Upper lobe of left lung (tissue), 6 donors: ENCODE measurements at regions not wholly inside any gene's neighbourhood (a gene's known extent, or its start where the extent isn't known, plus 50 kb on each side); places are given as distances from the start of the nearest gene placed in this dataset.

Experiments
- ATAC-seq, 2 donors: fragments of 200-7000 bp; cut with Tn5 transposase; one replicate each; pipeline ENCODE4 v1.9.1; 2022; ENCODE audit warnings: mild to moderate bottlenecking in 2 of 2, moderate library complexity in 2 of 2; ENCODE audit not compliant: low FRiP score in 2 of 2
- DNase-seq, 2 donors: peaks; one replicate each; pipeline ENCODE4 v3.0.0-alpha.2; 2019 to 2020
- H3K27ac ChIP-seq, 4 donors: fragments of 200-600 bp; sonication (generic); one replicate each; pipeline ENCODE4 v1.5.1; 2016 to 2019
- H3K27me3 ChIP-seq, 4 donors: fragments of 200-600 bp; sonication (generic); one replicate each; pipeline ENCODE4 v1.5.1; 2017 to 2019
- H3K36me3 ChIP-seq, 4 donors: fragments of 200-600 bp; sonication (generic); one replicate each; pipeline ENCODE4 v1.5.1; 2016 to 2019
- H3K4me1 ChIP-seq, 4 donors: fragments of 200-600 bp; sonication (generic); one replicate each; pipeline ENCODE4 v1.5.1; 2018 to 2019
- H3K4me3 ChIP-seq, 4 donors: fragments of 200-600 bp; sonication (generic); one replicate each; pipeline ENCODE4 v1.5.1; 2017 to 2019; ENCODE audit warnings: mild to moderate bottlenecking in 2 of 4, moderate library complexity in 1 of 4
- H3K9me3 ChIP-seq, 4 donors: fragments of 200-600 bp; sonication (generic); one replicate each; pipeline ENCODE4 v1.5.1; 2018 to 2019
- EP300 ChIP-seq, 4 donors: sonication (generic); formaldehyde crosslinking; IDR thresholded peaks; one replicate each; pipeline ENCODE4 v1.5.1; 2017; ENCODE audit warnings: antibody characterized with exemption in 4 of 4, control low read depth in 2 of 4
- POLR2A ChIP-seq, 4 donors: fragments of 450-650 bp; IDR thresholded peaks; one replicate each; pipeline ENCODE4 v1.5.1; 2016 to 2017; ENCODE audit warnings: antibody characterized with exemption in 4 of 4, mild to moderate bottlenecking in 2 of 4
- POLR2AphosphoS5 ChIP-seq, 2 donors: sonication (generic); formaldehyde crosslinking; IDR thresholded peaks; one replicate each; pipeline ENCODE4 v1.5.1; 2017; ENCODE audit warnings: antibody characterized with exemption in 2 of 2
- WGBS, 2 donors: methylation state at CpG; one replicate each; pipeline ENCODE4 v1.1.5; 2017 to 2018; 5-methylcytosine and 5-hydroxymethylcytosine counted together
- TF ChIP-seq, protein P1 (sequence below), 6 experiments: fragments of 450-650 bp in 4 of 6; fragments of 200-600 bp in 2 of 6; sonication (generic) in 2 of 6; IDR thresholded peaks; one replicate each; pipeline ENCODE4 v1.5.1; 2016 to 2019; ENCODE audit warnings: antibody characterized with exemption in 6 of 6
- donor health status: DM: no; HTN: no; CAD: no; lungs with moderate emphysema.
- donor health status: DM: no; HTN: yes; CAD: no; lungs with severe emphysema.

DNA sequence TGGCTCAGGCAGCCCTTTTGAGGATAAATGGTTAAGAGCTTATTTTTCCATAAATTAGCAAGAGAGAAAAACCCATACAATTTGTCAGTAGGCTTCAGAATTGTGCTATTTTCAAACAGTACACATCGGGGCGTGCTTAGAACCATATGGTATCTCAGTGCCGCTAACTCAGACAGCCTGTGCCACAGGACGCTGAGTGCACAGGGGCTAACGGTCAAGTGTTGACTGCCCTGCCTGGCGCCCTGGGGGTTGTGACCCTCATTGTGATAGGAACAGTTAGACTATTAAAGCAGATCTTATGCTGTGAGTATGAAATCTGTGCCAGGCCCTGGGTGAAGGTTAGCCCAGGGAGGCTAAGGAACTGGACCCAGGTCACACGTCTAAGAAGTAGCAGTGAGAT is 1519.7 kb downstream of the BRD1 start:
- no peaks in the 10 kb centered on the region for H3K4me1 ChIP-seq
- no peak overlapping the region for H3K4me3 ChIP-seq
- no peak for TF ChIP-seq POLR2A (IDR thresholded peaks at IDR 0.05)
- TF ChIP-seq POLR2AphosphoS5 (IDR thresholded peaks at IDR 0.05) = no peak
- TF ChIP-seq, protein P1, sequence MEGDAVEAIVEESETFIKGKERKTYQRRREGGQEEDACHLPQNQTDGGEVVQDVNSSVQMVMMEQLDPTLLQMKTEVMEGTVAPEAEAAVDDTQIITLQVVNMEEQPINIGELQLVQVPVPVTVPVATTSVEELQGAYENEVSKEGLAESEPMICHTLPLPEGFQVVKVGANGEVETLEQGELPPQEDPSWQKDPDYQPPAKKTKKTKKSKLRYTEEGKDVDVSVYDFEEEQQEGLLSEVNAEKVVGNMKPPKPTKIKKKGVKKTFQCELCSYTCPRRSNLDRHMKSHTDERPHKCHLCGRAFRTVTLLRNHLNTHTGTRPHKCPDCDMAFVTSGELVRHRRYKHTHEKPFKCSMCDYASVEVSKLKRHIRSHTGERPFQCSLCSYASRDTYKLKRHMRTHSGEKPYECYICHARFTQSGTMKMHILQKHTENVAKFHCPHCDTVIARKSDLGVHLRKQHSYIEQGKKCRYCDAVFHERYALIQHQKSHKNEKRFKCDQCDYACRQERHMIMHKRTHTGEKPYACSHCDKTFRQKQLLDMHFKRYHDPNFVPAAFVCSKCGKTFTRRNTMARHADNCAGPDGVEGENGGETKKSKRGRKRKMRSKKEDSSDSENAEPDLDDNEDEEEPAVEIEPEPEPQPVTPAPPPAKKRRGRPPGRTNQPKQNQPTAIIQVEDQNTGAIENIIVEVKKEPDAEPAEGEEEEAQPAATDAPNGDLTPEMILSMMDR (IDR thresholded peaks at IDR 0.05) = no peak
- H3K27ac ChIP-seq = no peak overlapping the region
- 88 to 93% methylated on average over 6 to 7 of the region's 7 CpGs for WGBS, 2 donors
- ATAC-seq = no peak
- H3K9me3 ChIP-seq = peaks cover 0 to 13% (median 1%) of the 10 kb centered on the region in 4 donors
- DNase-seq = no peak
- H3K36me3 ChIP-seq = no peaks in the 10 kb centered on the region
- no peaks in the 10 kb centered on the region for H3K27me3 ChIP-seq

DNA sequence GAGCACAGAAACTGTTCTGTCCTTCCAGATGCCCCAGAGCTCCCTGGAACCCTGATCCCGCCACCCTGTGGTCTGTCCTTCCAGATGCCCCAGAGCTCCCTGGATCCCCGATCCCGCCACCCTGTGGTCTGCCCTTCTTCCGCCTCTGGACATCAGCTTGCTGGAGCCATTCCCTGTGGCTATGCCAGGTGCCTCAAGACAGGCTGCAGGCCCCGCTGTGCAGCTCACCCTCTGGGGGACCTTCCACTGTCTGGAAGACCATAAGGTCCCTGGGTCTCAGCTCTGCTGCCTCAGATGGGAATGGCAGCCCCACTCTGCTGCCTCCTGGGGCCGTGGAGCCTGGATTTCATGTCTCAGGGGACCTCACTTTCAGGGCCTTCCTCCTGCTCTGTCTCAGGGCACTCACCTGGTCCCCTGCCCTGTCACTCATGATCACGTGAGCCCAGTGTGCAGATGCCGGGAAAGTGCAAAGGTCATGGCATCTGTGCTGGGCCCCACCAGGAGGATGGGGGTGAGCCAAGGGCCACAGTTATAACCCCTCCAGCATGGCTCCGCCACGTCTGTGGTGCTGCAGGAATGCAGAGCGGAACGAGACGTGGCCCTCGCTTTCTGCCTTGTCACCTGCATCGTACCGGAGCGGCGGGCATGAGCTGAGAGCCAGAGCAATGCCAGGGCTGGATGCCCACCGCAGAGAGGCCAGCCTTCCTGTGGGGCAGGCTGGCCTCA is 1520.7 kb downstream of the BRD1 start:
- DNase-seq (no peak), ATAC-seq (no peak)

DNA sequence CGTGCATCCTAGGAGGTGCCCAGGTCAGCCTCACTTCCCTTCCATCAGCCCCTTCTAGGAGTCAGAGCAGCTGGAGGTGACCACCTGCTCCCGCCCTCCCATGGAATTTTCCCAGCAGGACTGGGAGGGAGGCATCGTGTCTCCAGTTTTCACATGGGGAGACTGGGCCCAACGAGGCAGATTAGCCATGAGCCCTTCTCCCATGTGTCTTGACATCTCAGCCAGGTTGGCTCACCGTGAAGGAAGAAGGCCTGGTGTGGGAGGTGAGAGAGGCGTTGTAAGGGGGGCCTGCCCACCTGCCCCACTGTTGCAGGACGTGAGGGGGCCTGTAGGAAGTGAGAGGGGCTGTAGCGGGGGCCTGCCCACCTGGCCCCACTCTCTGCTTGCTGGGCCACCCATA is 1521.4 kb downstream of the BRD1 start:
- 88% methylated on average over 8 of the region's 8 CpGs for WGBS, 2 donors
- no peak for DNase-seq
- ATAC-seq = no peak
- Histone ChIP-seq H3K27me3 (no peaks in the 10 kb centered on the region), H3K27ac (no peak overlapping the region), H3K4me1 (peaks cover 0 to 10% (median 5%) of the 10 kb centered on the region in 4 donors), H3K4me3 (no peak overlapping the region), H3K9me3 (no peaks in the 10 kb centered on the region), H3K36me3 (no peaks in the 10 kb centered on the region)
- no peak for TF ChIP-seq POLR2AphosphoS5 (IDR thresholded peaks at IDR 0.05)
- TF ChIP-seq, protein P1 (IDR thresholded peaks at IDR 0.05) = no peak
- TF ChIP-seq EP300 (IDR thresholded peaks at IDR 0.05) = no peak
- no peak for TF ChIP-seq POLR2A (IDR thresholded peaks at IDR 0.05)

More for the DNA sequence above, 1520.7 kb downstream of the BRD1 start:
- Histone ChIP-seq H3K27ac (no peak overlapping the region), H3K27me3 (no peaks in the 10 kb centered on the region), H3K9me3 (peaks cover 0 to 3% (median 1%) of the 10 kb centered on the region in 4 donors), H3K4me3 (no peak overlapping the region), H3K4me1 (peaks cover 0 to 7% (median 3%) of the 10 kb centered on the region in 4 donors), H3K36me3 (no peaks in the 10 kb centered on the region)
- WGBS, 2 donors = 90 to 93% methylated on average over 18 to 19 of the region's 19 CpGs
- TF ChIP-seq POLR2A (IDR thresholded peaks at IDR 0.05) = no peak

DNA sequence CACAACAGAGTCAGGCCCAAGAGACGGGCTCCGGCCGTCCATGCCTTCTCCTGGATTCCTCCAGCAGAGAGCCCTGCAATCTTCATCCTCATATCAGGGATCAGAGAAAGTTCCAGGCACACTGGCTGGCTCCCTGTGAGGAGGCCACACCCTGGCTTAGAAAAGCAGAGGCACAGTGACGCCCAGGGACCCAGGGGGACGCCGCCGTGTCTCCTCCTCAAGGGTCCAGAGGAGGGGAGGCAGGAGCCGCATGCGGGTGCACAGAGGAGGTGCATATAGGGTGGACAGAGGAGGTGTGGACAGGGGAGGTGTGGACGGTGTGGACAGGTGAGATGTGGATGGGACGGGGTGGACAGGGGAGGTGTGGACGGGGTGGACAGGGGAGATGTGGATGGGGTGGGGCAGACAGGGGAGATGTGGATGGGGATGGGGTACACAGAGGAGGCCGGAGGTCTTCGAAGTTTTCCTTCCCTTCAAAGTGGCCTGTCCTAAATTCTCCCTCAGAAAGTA is 1521.9 kb downstream of the BRD1 start:
- 87 to 89% methylated on average over 13 to 14 of the region's 14 CpGs for WGBS, 2 donors
- no peak for DNase-seq
- no peak for ATAC-seq
- no peaks in the 10 kb centered on the region for H3K27me3 ChIP-seq
- H3K4me3 ChIP-seq = no peak overlapping the region
- no peaks in the 10 kb centered on the region for H3K9me3 ChIP-seq
- H3K36me3 ChIP-seq = no peaks in the 10 kb centered on the region
- peaks cover 0 to 13% (median 7%) of the 10 kb centered on the region in 4 donors for H3K4me1 ChIP-seq
- no peak for TF ChIP-seq EP300 (IDR thresholded peaks at IDR 0.05)
- no peak for TF ChIP-seq POLR2A (IDR thresholded peaks at IDR 0.05)
- no peak for TF ChIP-seq POLR2AphosphoS5 (IDR thresholded peaks at IDR 0.05)
- TF ChIP-seq, protein P1 (IDR thresholded peaks at IDR 0.05) = no peak
- no peak overlapping the region for H3K27ac ChIP-seq

DNA sequence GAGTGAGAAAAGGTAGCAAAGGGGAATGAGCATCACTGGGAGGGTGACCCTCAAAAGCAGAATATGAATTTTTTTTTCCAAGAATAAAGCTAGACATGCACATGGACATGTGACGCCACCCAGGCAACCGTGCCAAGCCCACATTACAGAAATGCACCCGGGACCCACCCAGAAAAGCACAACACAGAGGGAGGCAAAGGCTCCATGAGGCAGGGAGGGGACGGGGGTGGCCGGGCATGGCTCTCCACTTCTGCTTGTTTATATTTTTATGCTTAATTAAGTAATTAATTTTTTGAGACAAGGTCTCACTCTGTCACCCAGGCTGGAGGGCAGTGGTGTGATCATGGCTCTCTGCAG is 1524.3 kb downstream of the BRD1 start:
- TF ChIP-seq POLR2AphosphoS5 (IDR thresholded peaks at IDR 0.05) = no peak
- TF ChIP-seq, protein P1 (IDR thresholded peaks at IDR 0.05) = no peak
- no peak for TF ChIP-seq POLR2A (IDR thresholded peaks at IDR 0.05)
- TF ChIP-seq EP300 (IDR thresholded peaks at IDR 0.05) = no peak
- ATAC-seq = no peak
- H3K4me3 ChIP-seq = no peak overlapping the region
- H3K9me3 ChIP-seq = no peaks in the 10 kb centered on the region
- no peak overlapping the region for H3K27ac ChIP-seq
- H3K36me3 ChIP-seq = no peaks in the 10 kb centered on the region
- peaks cover 3 to 18% (median 8%) of the 10 kb centered on the region in 4 donors for H3K4me1 ChIP-seq
- no peak for DNase-seq
- H3K27me3 ChIP-seq = no peaks in the 10 kb centered on the region
- 84 to 85% methylated on average over 5 of the region's 5 CpGs for WGBS, 2 donors
